Activated naive CD4-positive, alpha-beta T cell treated with anti-CD3 and anti-CD28 coated beads, Interleukin-2, amount 10 ng/mL, durations not matched to agents 7 days and 5 days (primary cell): ENCODE measurements at regions not wholly inside any gene's neighbourhood (a gene's known extent, or its start where the extent isn't known, plus 50 kb on each side); places are given as distances from the start of the nearest gene placed in this dataset.
"Not testable (repeated sequence)": the region's sequence is repeated elsewhere in the genome, so short reads cannot be mapped to it uniquely, and the experiment has no call there.

Source experiments
- CTCF ChIA-PET: fragments of 350-600 bp; sonication (Branson Sonifier 250); formaldehyde crosslinking; loops from one replicate; lab custom pipeline; 2021; ENCODE audit warnings: antibody characterized with exemption; lab: Charles Lee
- DNase-seq: peaks from one replicate; pipeline ENCODE4 v3.0.0-alpha.2; 2020
- H3K27ac Mint-ChIP-seq: one replicate; pipeline ENCODE4 v1.8.0; 2021; ENCODE audit warnings: mild to moderate bottlenecking, moderate library complexity, mixed read lengths
- H3K27me3 Mint-ChIP-seq: one replicate; pipeline ENCODE4 v1.8.0; 2021; ENCODE audit warnings: mild to moderate bottlenecking, mixed read lengths
- H3K36me3 Mint-ChIP-seq: one replicate; pipeline ENCODE4 v1.8.0; 2021; ENCODE audit warnings: mixed read lengths
- H3K4me1 Mint-ChIP-seq: one replicate; pipeline ENCODE4 v1.8.0; 2021; ENCODE audit warnings: mixed read lengths
- H3K4me3 Mint-ChIP-seq: one replicate; pipeline ENCODE4 v1.8.0; 2021; ENCODE audit warnings: mild to moderate bottlenecking, moderate library complexity, mixed read lengths
- H3K9me3 Mint-ChIP-seq: one replicate; pipeline ENCODE4 v1.8.0; 2021; ENCODE audit warnings: mixed read lengths

- Mint-ChIP-seq H3K4me1 (no peaks in the 10 kb centered on the region), H3K27ac (no peak overlapping the region), H3K9me3 (no peaks in the 10 kb centered on the region), H3K27me3 (no peaks in the 10 kb centered on the region), H3K36me3 (no peaks in the 10 kb centered on the region), H3K4me3 (no peak overlapping the region)
- DNase-seq = no peak
- CTCF ChIA-PET = no interaction called here
These were observed 471.7 kb upstream of the RORB start for GRCh38 chr9:74025402-74025925.

GRCh38 chr9:74032421-74032820, 464.7 kb upstream of the RORB start:
- no peak for DNase-seq
- H3K27ac Mint-ChIP-seq = no peak overlapping the region
- H3K4me3 Mint-ChIP-seq = no peak overlapping the region
- H3K9me3 Mint-ChIP-seq = no peaks in the 10 kb centered on the region
- CTCF ChIA-PET = no interaction called here
- no peaks in the 10 kb centered on the region for H3K4me1 Mint-ChIP-seq
- H3K36me3 Mint-ChIP-seq = no peaks in the 10 kb centered on the region
- no peaks in the 10 kb centered on the region for H3K27me3 Mint-ChIP-seq

DNA sequence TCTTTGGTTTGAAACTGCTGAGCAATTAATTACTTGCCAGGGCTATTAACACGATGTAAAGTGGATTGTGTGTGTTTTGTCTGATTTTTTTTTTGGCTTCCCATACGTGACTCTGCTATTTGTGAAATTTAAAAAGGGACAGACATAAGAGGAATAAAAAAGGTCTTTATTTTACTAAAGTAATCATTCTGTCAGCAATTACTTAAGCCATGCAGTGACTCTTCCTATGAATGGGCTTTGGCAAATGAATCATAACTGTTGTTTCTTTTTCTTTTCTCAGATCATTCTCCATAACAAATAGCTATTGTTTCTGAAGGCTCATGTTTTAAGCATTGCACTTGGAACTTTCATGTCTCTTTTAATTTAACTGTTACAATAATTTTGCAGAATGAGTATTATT, 461.3 kb upstream of the RORB start:
- no peak overlapping the region for H3K27ac Mint-ChIP-seq

DNA sequence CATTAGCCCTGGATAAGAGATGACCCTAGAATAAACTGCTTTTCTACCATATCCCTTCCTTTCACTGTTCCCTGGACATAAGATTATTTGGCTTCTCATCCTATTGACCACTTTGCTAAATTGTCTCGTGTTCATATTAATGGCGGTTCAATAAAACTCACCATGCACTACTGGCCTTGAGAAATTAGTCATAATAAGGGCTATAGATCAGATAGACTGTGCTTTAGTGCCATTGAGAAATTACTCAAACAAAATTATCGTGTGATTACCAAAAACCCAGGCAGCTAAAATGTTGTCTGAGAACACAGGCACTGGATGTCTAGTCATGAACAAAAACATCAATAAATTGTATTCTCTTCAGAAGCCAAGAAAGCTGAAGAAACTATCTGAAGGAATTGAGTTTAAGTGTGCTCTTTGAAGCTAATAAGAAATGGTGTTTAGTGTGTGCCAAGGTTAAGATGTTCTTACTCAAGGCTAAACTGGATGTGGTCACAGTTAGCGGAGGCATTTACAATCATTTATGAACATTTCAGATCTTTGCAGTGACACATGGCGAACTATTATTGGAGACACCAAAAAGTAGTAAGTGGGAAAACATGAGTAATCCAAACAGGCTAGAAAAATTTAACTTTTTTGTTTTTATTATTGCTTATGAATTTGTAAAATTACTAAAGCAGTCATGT, 460.4 kb upstream of the RORB start:
- DNase-seq = no peak
- Mint-ChIP-seq H3K27me3 (no peaks in the 10 kb centered on the region), H3K27ac (no peak overlapping the region), H3K4me3 (no peak overlapping the region), H3K4me1 (no peaks in the 10 kb centered on the region), H3K9me3 (no peaks in the 10 kb centered on the region), H3K36me3 (no peaks in the 10 kb centered on the region)
- CTCF ChIA-PET = no interaction called here

More for the DNA sequence above, 461.3 kb upstream of the RORB start:
- no peak overlapping the region for H3K4me3 Mint-ChIP-seq
- H3K27me3 Mint-ChIP-seq = no peaks in the 10 kb centered on the region
- H3K9me3 Mint-ChIP-seq = no peaks in the 10 kb centered on the region
- CTCF ChIA-PET = no interaction called here
- no peaks in the 10 kb centered on the region for H3K36me3 Mint-ChIP-seq
- DNase-seq = no peak
- no peaks in the 10 kb centered on the region for H3K4me1 Mint-ChIP-seq

DNA sequence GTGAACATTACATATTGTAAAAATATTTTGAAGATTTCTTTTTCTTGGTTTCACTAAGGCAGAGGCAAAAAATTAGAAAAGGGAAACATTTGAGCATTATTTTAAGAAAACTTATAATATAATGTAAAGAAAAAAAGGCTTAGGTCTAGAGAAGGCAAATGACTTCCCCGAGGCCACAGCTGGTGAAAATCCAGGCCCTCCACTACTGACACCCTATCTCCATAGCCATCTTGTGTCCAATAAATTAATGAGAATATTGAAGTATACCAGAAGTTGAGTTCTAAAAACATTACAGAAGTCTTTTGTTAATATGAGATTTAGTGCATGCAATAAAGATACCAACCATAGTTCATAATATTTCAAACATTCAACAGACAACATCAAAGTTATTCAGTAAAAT, 459.9 kb upstream of the RORB start:
- Mint-ChIP-seq H3K27me3 (no peaks in the 10 kb centered on the region), H3K36me3 (no peaks in the 10 kb centered on the region), H3K4me1 (no peaks in the 10 kb centered on the region), H3K27ac (no peak overlapping the region), H3K4me3 (no peak overlapping the region), H3K9me3 (no peaks in the 10 kb centered on the region)
- no peak for DNase-seq
- CTCF ChIA-PET = no interaction called here

DNA sequence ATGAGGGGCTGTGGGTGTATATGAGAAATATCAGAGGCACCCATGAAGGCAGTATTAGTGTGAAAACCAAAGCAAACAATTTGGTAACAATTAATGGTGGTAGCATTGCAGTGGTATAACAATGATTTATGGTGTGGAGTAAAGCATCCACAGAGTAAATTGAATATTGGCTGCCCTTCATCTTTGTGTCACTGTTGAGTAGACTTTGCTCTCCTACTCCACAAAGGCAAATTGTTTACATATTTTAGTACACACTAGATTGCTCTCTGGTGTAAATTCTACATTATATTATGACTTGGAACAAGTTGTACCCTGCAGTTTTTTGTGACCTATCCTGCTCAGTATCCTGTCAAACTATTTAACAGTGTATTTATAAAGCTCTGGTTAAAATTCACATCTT, 455.5 kb upstream of the RORB start:
- CTCF ChIA-PET = no interaction called here
- H3K27ac Mint-ChIP-seq = no peak overlapping the region

GRCh38 chr9:74044844-74045243, 452.3 kb upstream of the RORB start:
- no peak overlapping the region for H3K27ac Mint-ChIP-seq
- CTCF ChIA-PET = no interaction called here
- H3K9me3 Mint-ChIP-seq = peaks cover 5% of the 10 kb centered on the region
- H3K4me3 Mint-ChIP-seq = no peak overlapping the region
- no peaks in the 10 kb centered on the region for H3K36me3 Mint-ChIP-seq
- DNase-seq = no peak
- no peaks in the 10 kb centered on the region for H3K27me3 Mint-ChIP-seq
- H3K4me1 Mint-ChIP-seq = no peaks in the 10 kb centered on the region

More for the DNA sequence above, 455.5 kb upstream of the RORB start:
- Mint-ChIP-seq H3K9me3 (peaks cover 5% of the 10 kb centered on the region), H3K4me3 (no peak overlapping the region), H3K36me3 (no peaks in the 10 kb centered on the region), H3K27me3 (no peaks in the 10 kb centered on the region), H3K4me1 (no peaks in the 10 kb centered on the region)
- DNase-seq = no peak

- Mint-ChIP-seq H3K36me3 (no peaks in the 10 kb centered on the region), H3K9me3 (peaks cover 2% of the 10 kb centered on the region), H3K27me3 (no peaks in the 10 kb centered on the region), H3K4me3 (no peak overlapping the region), H3K27ac (no peak overlapping the region), H3K4me1 (no peaks in the 10 kb centered on the region)
- CTCF ChIA-PET = no interaction called here
- no peak for DNase-seq
These were observed 441.1 kb upstream of the RORB start for GRCh38 chr9:74056023-74056422.

DNA sequence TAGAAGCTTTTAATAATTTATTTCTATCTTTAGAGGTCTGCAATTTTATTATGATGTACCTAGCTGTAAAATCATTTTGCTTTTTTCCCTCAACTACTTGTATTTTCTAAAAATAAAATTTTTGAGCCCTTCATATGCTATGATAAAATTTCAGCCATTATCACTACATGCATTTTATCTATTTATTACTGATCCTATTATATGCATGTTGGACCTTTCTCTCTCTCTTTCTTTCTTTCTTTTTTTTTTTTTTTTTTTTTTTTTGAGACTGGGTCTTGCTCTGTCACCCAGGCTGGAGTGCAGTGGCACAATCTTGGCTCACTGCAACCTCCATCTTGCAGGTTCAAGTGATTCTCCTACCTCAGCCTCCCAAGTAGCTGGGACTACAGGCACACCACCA, 440.1 kb upstream of the RORB start:
- H3K27ac Mint-ChIP-seq, H3K36me3 Mint-ChIP-seq, DNase-seq, CTCF ChIA-PET, H3K4me3 Mint-ChIP-seq, H3K27me3 Mint-ChIP-seq, H3K9me3 Mint-ChIP-seq, H3K4me1 Mint-ChIP-seq: not testable (repeated sequence)

DNA sequence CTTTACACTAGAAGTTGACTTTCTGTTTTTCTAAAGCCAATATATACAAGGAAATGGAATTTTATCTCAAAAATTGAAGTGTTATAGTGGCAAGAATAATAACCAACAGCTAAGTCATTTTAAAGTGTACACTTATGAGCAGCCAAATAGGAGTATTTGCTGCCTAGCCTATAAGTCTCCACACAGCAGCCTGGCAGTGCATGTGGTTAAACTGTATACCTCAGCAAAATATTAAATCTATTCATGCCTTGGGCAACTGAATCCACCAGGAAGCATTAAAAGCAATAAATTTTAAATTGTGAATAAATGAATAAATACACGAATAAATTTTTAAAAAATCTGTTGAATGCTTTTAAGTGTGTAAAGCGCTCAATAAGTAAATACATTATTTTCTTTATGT, 432.4 kb upstream of the RORB start:
- H3K9me3 Mint-ChIP-seq = peaks cover 5% of the 10 kb centered on the region
- CTCF ChIA-PET = no interaction called here
- H3K4me3 Mint-ChIP-seq = no peak overlapping the region

DNA sequence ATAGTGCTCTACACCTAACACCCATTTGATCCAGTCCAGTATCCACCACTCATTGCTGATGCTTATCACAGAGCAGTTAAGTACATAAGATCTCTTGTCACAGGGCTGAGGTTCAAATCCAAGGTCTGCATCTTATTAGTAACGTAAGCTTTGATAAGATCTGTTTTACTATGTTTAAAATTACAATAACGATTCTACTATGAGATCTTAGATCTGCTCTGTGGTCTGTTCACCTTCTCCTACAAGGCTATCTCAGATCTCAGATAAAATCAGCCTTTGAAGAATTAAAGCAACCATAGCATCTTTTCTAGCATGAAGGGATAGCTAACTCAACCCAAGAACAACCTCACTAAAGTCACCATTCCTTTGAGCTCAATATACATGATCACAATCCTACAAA, 431.0 kb upstream of the RORB start:
- Mint-ChIP-seq H3K27me3 (no peaks in the 10 kb centered on the region), H3K9me3 (peaks cover 5% of the 10 kb centered on the region), H3K4me3 (no peak overlapping the region), H3K36me3 (no peaks in the 10 kb centered on the region), H3K27ac (no peak overlapping the region), H3K4me1 (no peaks in the 10 kb centered on the region)
- CTCF ChIA-PET = no interaction called here
- DNase-seq = no peak

More for the DNA sequence above, 432.4 kb upstream of the RORB start:
- DNase-seq = no peak
- no peaks in the 10 kb centered on the region for H3K27me3 Mint-ChIP-seq
- no peak overlapping the region for H3K27ac Mint-ChIP-seq
- H3K36me3 Mint-ChIP-seq = no peaks in the 10 kb centered on the region
- no peaks in the 10 kb centered on the region for H3K4me1 Mint-ChIP-seq

DNA sequence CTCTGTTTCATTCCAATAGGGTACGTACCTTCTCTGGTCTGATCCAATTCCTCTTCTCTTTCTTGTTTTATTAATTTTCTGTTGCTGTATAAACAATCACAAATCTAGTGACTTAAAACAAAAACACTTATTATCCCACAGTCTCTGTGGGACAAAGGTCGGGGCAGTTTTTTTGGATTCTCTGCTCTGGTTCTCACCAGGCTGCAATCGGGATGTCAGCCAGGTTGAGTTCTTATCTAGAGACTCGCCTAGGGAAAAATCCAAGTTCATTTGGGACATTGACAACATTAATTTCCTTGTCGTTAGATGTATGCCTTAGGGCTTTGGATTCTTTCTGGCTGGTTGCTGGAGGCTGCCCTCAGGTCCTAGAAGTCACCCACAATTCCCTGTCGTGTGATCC, 430.5 kb upstream of the RORB start:
- Mint-ChIP-seq H3K36me3 (no peaks in the 10 kb centered on the region), H3K9me3 (peaks cover 3% of the 10 kb centered on the region), H3K27me3 (no peaks in the 10 kb centered on the region), H3K27ac (no peak overlapping the region), H3K4me3 (no peak overlapping the region), H3K4me1 (no peaks in the 10 kb centered on the region)
- no peak for DNase-seq
- CTCF ChIA-PET = no interaction called here

DNA sequence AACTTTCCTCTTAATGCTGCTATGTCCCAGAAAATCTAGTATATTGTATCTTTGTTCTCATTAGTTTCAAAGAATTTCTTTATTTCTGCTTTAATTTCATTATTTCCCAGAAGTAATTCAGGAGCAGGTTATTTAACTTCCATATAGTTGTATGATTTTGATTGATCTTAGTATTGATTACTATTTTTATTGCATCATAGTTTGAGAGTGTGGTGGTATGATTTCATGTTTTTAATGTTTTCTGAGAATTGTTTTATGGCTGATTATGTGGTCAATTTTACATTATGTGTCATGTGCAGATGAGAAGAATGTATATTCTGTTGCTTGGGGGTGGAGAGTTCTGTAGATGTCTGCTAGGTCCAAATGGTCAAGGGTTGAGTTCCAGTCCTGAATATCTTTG, 425.6 kb upstream of the RORB start:
- no peak for DNase-seq
- CTCF ChIA-PET = no interaction called here
- Mint-ChIP-seq H3K4me1 (no peaks in the 10 kb centered on the region), H3K27me3 (no peaks in the 10 kb centered on the region), H3K36me3 (no peaks in the 10 kb centered on the region), H3K9me3 (peaks cover 9% of the 10 kb centered on the region), H3K4me3 (no peak overlapping the region), H3K27ac (no peak overlapping the region)

DNA sequence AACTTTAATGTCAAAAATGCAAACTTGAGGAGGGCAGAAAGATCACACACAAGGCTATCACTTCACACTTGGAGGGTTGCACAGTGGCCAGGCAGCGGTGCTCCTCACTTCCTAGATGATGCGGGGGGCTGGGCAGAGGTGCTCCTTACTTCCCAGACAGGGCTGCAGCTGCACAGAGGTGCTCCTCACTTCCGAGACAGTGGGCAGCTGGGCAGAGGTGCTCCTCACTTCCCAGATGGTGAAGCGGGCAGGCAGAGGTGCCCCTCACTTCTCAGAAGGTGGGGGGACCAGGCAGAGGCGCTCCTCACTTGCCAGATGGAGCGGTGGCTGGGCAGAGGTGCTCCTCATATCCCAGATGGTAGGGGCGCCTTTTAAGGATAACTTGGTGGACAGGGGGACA, 423.2 kb upstream of the RORB start:
- H3K4me1 Mint-ChIP-seq = no peaks in the 10 kb centered on the region
- peaks cover 9% of the 10 kb centered on the region for H3K9me3 Mint-ChIP-seq
- no peaks in the 10 kb centered on the region for H3K27me3 Mint-ChIP-seq
- no peak overlapping the region for H3K27ac Mint-ChIP-seq
- no peak for DNase-seq
- no peak overlapping the region for H3K4me3 Mint-ChIP-seq
- no peaks in the 10 kb centered on the region for H3K36me3 Mint-ChIP-seq
- CTCF ChIA-PET = no interaction called here

DNA sequence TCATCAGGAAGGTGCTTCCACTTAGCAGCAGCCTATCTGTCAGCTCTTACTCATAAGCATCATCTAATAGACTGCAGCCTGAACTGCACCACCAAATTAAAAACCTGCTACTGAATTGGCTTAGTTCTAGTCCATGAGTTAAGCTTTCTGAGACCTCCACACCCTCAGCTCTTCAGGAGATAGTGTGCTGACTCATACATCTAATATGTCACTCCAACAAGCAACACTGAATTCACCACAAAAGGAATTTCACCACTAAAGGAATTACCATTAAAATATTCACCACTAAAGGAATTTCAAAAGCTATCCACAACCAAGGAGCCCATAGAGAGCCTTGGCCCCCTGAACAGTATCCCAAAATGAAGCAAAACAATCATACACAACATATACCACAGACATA, 418.5 kb upstream of the RORB start:
- CTCF ChIA-PET = no interaction called here
- Mint-ChIP-seq H3K4me3 (no peak overlapping the region), H3K27ac (no peak overlapping the region), H3K9me3 (no peaks in the 10 kb centered on the region), H3K27me3 (no peaks in the 10 kb centered on the region), H3K36me3 (no peaks in the 10 kb centered on the region), H3K4me1 (no peaks in the 10 kb centered on the region)
- no peak for DNase-seq
